GM12875 (cell line): ENCODE measurements at regions not wholly inside any gene's neighbourhood (a gene's known extent, or its start where the extent isn't known, plus 50 kb on each side); places are given as distances from the start of the nearest gene placed in this dataset.
"Not testable (repeated sequence)": the region's sequence is repeated elsewhere in the genome, so short reads cannot be mapped to it uniquely, and the experiment has no call there.

ENCODE experiments used
- H3K4me3 ChIP-seq: one replicate; pipeline ENCODE4 v1.5.1; 2011; ENCODE audit warnings: low read depth, low read length, control low read depth
- CTCF ChIP-seq: IDR thresholded peaks from 2 replicates; pipeline ENCODE4 v1.5.1; 2011; ENCODE audit warnings: low read depth, mild to moderate bottlenecking, control low read depth, inconsistent platforms, low read length, moderate library complexity, borderline replicate concordance; ENCODE audit not compliant: insufficient read depth

GRCh38 chr3:187491371-187491770 lies 123.2 kb downstream of the RTP4 start:
- no peak overlapping the region for H3K4me3 ChIP-seq
- no peak for TF ChIP-seq CTCF

- TF ChIP-seq CTCF = no peak
- H3K4me3 ChIP-seq = no peak overlapping the region
Measured at GRCh38 chr3:187490366-187490765, 122.2 kb downstream of the RTP4 start.

GRCh38 chr3:187484547-187485295 lies 116.5 kb downstream of the RTP4 start:
- TF ChIP-seq CTCF = no peak
- H3K4me3 ChIP-seq = no peak overlapping the region

DNA sequence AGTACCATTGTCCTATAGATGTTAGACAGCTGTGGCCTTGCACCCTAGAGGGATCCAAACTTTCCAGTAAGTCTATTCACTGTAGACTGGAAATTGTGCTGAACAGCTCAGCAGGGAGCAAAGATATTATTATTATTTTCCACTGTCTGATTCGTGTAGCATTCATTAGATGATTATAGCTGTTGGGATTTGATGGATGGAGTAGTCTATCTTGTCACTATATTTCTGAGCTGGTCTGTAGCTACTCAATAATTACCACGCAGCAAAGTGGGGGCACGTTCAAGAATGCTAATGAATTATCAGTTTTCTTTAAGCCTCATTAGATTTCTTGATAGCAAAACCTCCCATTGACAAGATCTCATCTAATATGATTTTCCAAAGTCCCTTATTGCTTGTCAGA lies 113.2 kb downstream of the RTP4 start:
- no peak for TF ChIP-seq CTCF
- H3K4me3 ChIP-seq = no peak overlapping the region

DNA sequence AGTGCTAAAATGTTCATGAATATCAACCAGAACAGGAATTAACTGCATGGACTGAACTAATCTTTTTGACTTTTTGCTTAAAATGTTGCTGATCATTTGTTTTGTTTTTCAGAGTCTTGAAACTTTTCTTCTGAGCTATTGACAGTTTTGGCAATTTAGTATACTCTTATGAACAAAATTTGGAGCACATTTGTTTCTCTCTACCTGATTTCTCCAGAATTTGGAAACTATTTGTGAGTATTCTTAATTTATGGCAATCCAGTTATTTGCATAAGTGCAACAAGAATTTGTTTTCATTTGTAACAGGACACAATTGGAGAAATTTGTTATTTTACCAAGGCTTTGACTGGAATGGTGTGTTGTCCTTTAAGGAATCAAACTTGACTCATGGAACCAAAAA lies 107.4 kb downstream of the RTP4 start:
- H3K4me3 ChIP-seq = not testable (repeated sequence)

DNA sequence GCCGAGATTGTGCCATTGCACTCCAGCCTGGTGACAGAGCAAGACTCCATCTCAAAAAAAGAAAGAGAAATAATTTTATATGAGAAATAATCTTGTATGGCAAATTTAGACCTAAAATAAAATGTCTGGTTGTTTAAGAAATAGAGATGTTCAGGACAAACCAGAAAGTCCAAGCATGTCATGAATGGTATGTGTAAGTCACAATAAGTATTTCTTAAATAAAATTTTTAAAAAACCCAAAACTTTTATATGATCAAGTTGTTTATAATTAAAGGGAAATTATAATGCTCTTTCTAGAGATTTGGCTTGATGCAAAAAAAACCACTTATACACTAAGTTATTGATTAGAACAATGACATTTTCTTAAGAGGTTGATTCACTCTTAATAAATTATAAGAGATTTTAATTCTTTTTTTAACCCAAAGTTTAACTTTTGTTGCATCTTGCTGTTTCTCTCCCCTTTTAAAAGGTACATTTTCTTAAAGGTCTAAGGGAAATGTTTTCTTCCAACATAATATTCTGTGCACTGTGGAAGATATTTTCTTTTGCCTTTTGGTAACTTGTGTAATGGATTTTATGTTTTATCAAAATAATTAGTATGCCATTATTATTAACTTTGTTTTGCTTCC lies 105.7 kb downstream of the RTP4 start:
- no peak for TF ChIP-seq CTCF
- H3K4me3 ChIP-seq = no peak overlapping the region

DNA sequence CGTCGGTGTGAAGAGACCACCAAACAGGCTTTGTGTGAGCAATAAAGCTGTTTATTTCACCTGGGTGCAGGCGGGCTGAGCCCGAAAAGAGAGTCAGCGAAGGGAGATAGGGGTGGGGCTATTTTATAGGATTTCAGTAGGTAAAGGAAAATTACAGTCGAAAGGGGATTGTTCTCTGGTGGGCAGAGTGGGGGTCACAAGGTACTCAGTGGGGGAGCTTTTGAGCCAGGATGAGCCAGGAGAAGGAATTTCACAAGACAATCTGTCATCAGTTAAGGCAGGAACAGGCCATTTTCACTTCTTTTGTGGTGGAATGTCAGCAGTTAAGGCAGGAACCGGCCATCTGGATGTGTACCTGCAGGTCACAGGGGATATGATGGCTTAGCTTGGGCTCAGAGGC lies 98.1 kb downstream of the RTP4 start:
- H3K4me3 ChIP-seq = not testable (repeated sequence)

GRCh38 chr3:187465503-187465902 lies 97.3 kb downstream of the RTP4 start:
- no peak overlapping the region for H3K4me3 ChIP-seq
- TF ChIP-seq CTCF = no peak
